ENCODE measurements at regions not wholly inside any gene's neighbourhood (a gene's known extent, or its start where the extent isn't known, plus 50 kb on each side); places are given as distances from the start of the nearest gene placed in this dataset.

- TF ChIP-seq, protein P1, sequence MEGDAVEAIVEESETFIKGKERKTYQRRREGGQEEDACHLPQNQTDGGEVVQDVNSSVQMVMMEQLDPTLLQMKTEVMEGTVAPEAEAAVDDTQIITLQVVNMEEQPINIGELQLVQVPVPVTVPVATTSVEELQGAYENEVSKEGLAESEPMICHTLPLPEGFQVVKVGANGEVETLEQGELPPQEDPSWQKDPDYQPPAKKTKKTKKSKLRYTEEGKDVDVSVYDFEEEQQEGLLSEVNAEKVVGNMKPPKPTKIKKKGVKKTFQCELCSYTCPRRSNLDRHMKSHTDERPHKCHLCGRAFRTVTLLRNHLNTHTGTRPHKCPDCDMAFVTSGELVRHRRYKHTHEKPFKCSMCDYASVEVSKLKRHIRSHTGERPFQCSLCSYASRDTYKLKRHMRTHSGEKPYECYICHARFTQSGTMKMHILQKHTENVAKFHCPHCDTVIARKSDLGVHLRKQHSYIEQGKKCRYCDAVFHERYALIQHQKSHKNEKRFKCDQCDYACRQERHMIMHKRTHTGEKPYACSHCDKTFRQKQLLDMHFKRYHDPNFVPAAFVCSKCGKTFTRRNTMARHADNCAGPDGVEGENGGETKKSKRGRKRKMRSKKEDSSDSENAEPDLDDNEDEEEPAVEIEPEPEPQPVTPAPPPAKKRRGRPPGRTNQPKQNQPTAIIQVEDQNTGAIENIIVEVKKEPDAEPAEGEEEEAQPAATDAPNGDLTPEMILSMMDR (IDR thresholded peaks at IDR 0.05; ENCODE audit: extremely low read depth in 1 of 2, insufficient read depth in 1 of 2, low read depth in 1 of 2, low read length in 2 of 2) = no peak
- no peak for TF ChIP-seq EZH2 (IDR thresholded peaks at IDR 0.05; ENCODE audit: borderline replicate concordance, low read depth, low read length, severe bottlenecking)
- TF ChIP-seq POLR2AphosphoS5 (IDR thresholded peaks at IDR 0.05; ENCODE audit: insufficient read depth, low read depth, low read length) = no peak
- no peak for TF ChIP-seq POLR2A (IDR thresholded peaks at IDR 0.05; ENCODE audit: low read depth, low read length)
- no peak for TF ChIP-seq GATA2 (IDR thresholded peaks at IDR 0.05; ENCODE audit: insufficient read depth, insufficient read length, low read depth, low read length)
Observed at GRCh38 chr6:8507286-8507685, 71.9 kb upstream of the SLC35B3 start.
